ENCODE measurements at regions not wholly inside any gene's neighbourhood (a gene's known extent, or its start where the extent isn't known, plus 50 kb on each side); places are given as distances from the start of the nearest gene placed in this dataset.
A peak's percentile ranks its signal among the peaks of the same experiment; 100 is the strongest.

DNA sequence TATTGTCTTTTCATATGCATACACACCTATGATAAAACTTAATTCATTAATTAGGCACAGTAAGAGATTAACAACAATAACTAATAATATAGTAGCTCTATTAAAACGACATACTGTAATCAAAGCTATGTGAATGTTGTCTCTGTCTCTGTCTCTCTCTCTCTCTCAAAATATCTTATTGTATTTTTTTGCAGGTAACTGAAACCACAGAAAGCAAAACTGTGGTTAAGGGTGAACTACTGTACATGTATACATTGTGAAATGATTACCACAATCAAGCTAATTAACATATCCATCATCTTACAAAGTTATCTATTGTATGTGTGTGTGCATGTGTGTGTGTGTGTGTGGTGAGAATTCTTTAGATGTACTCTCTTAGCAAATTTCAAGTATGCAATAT, 242.0 kb upstream of the RSPO3 start:
- Histone ChIP-seq H3K79me2 (ENCODE audit: low read depth) (no peaks in the 10 kb centered on the region), H3K9me3 (ENCODE audit: insufficient read depth, low read depth) (no peaks in the 10 kb centered on the region), H3K36me3 (ENCODE audit: low read depth) (no peaks in the 10 kb centered on the region), H2AFZ (no peak overlapping the region), H3K27ac (no peak overlapping the region), H3K4me3 (no peak overlapping the region), H3F3A (ENCODE audit: insufficient read depth, low read depth) (no peaks in the 10 kb centered on the region), H4K20me1 (ENCODE audit: insufficient read depth) (no peaks in the 10 kb centered on the region), H3K4me2 (no peak overlapping the region), H3K9me2 (ENCODE audit: insufficient read depth) (no peaks in the 10 kb centered on the region), H3K4me1 (replicated peaks; ENCODE audit: insufficient read depth) (no peaks in the 10 kb centered on the region), H3K27me3 (ENCODE audit: insufficient read depth, low read depth) (no peaks in the 10 kb centered on the region)
- no peak for DNase-seq
- ChIA-PET CTCF (no interaction called here), POLR2A (ENCODE audit: unreplicated experiment) (no interaction called here)
- no TSS peak for BruUV-seq (replicated peaks)
- intact Hi-C loops (cut with micrococcal nuclease; ENCODE audit: unreplicated experiment) = no loop called here
- TF ChIP-seq, protein P1, sequence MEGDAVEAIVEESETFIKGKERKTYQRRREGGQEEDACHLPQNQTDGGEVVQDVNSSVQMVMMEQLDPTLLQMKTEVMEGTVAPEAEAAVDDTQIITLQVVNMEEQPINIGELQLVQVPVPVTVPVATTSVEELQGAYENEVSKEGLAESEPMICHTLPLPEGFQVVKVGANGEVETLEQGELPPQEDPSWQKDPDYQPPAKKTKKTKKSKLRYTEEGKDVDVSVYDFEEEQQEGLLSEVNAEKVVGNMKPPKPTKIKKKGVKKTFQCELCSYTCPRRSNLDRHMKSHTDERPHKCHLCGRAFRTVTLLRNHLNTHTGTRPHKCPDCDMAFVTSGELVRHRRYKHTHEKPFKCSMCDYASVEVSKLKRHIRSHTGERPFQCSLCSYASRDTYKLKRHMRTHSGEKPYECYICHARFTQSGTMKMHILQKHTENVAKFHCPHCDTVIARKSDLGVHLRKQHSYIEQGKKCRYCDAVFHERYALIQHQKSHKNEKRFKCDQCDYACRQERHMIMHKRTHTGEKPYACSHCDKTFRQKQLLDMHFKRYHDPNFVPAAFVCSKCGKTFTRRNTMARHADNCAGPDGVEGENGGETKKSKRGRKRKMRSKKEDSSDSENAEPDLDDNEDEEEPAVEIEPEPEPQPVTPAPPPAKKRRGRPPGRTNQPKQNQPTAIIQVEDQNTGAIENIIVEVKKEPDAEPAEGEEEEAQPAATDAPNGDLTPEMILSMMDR (conservative IDR thresholded peaks at IDR 0.05) = no peak

DNA sequence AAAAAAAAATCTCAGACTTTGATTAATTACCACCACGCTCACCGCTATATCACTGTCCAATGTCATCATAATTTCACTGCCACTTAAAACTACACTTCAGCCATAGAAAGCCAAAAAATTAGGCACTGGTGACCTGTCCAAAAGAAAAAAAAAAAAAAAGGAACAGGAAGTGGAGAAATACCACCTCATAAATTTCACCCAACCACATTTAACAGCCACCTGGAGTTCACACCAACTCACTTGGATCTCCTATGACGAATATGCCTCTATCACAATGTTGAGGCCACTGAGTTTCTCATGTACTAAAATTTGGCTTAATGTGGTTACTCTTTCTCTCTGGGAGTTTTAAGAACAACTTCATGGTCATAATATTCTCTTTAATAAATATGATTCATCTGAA, 237.5 kb upstream of the RSPO3 start:
- CTCF ChIA-PET = no interaction called here
- Histone ChIP-seq H3K9me3 (ENCODE audit: insufficient read depth, low read depth) (0 out of 2 replicates have a peak, but pooled peaks cover 3% of the 10 kb centered on the region), H3K4me3 (no peak overlapping the region), H4K20me1 (ENCODE audit: insufficient read depth) (no peaks in the 10 kb centered on the region), H3K36me3 (ENCODE audit: low read depth) (no peaks in the 10 kb centered on the region), H2AFZ (peak overlapping the region; percentile 56; the same call in 1 of the 2 replicates), H3K79me2 (ENCODE audit: low read depth) (no peaks in the 10 kb centered on the region), H3K4me2 (no peak overlapping the region), H3K9me2 (ENCODE audit: insufficient read depth) (no peaks in the 10 kb centered on the region), H3K27me3 (ENCODE audit: insufficient read depth, low read depth) (no peaks in the 10 kb centered on the region), H3F3A (ENCODE audit: insufficient read depth, low read depth) (no peaks in the 10 kb centered on the region), H3K27ac (no peak overlapping the region), H3K4me1 (replicated peaks; ENCODE audit: insufficient read depth) (no peaks in the 10 kb centered on the region)
- no peak for DNase-seq
- intact Hi-C loops (cut with micrococcal nuclease; ENCODE audit: unreplicated experiment) = no loop called here
- no TSS peak for BruUV-seq (replicated peaks)
- TF ChIP-seq EZH2 (IDR thresholded peaks at IDR 0.05; ENCODE audit: low read depth) = no peak
- TF ChIP-seq, protein P1 (conservative IDR thresholded peaks at IDR 0.05) = no peak
- POLR2A ChIA-PET (ENCODE audit: unreplicated experiment) = no interaction called here

DNA sequence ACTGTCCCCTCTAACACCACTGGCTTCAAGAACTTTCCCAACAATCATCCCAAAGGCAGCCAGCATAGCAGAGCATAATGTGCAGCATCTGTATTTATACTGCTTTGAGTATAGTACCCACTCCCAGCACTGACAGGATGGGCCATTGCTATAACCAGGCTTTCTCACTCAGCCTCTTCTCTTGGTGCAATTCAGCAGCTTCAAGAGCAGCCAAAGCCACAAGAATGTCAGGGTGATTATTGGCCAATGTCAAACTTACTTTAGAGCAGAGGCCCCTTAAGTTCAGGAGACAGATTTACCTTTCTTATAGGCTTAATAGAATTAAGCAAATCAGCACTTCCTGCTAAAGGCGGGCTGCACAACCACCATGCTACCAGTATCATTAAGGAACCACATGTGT, 232.4 kb upstream of the RSPO3 start:
- H3K9me2 ChIP-seq (ENCODE audit: insufficient read depth) = no peaks in the 10 kb centered on the region
- H2AFZ ChIP-seq = no peak overlapping the region
- no peak overlapping the region for H3K27ac ChIP-seq
- H3K4me3 ChIP-seq = no peak overlapping the region
- intact Hi-C loops (cut with micrococcal nuclease; ENCODE audit: unreplicated experiment) = no loop called here
- no peaks in the 10 kb centered on the region for H3K27me3 ChIP-seq (ENCODE audit: insufficient read depth, low read depth)
- no peaks in the 10 kb centered on the region for H3K36me3 ChIP-seq (ENCODE audit: low read depth)
- no TSS peak for BruUV-seq (replicated peaks)
- no peak for DNase-seq
- POLR2A ChIA-PET (ENCODE audit: unreplicated experiment) = no interaction called here
- no peaks in the 10 kb centered on the region for H4K20me1 ChIP-seq (ENCODE audit: insufficient read depth)
- 0 out of 2 replicates have a peak, but pooled peaks cover 3% of the 10 kb centered on the region for H3K9me3 ChIP-seq (ENCODE audit: insufficient read depth, low read depth)
- TF ChIP-seq EZH2 (IDR thresholded peaks at IDR 0.05; ENCODE audit: low read depth) = no peak
- TF ChIP-seq, protein P1 (conservative IDR thresholded peaks at IDR 0.05) = no peak
- H3K4me2 ChIP-seq = no peak overlapping the region
- H3K4me1 ChIP-seq (replicated peaks; ENCODE audit: insufficient read depth) = no peaks in the 10 kb centered on the region
- CTCF ChIA-PET = no interaction called here
- no peaks in the 10 kb centered on the region for H3F3A ChIP-seq (ENCODE audit: insufficient read depth, low read depth)
- H3K79me2 ChIP-seq (ENCODE audit: low read depth) = no peaks in the 10 kb centered on the region

All from PC-9 (cell line).